ENCODE measurements at regions not wholly inside any gene's neighbourhood (a gene's known extent, or its start where the extent isn't known, plus 50 kb on each side); places are given as distances from the start of the nearest gene placed in this dataset.
"Not testable (repeated sequence)": the region's sequence is repeated elsewhere in the genome, so short reads cannot be mapped to it uniquely, and the experiment has no call there.

DNA sequence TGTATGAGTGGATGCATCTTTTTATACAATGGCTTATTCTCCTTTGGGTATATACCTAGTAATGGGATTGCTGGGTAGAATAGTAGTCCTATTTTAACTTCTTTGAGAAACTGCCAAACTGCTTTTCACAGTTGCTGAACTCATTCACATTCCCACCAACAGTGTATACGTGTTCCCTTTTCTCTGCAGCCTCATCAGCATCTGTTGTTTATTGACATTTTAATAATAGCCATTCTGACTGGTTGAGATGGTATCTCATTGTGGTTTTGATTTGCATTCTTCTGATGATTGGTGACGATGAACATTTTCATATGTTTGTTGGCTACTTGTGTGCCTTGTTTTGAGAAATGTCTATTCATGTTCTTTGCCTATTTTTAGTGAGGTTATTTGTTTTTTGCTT, 687.0 kb upstream of the EPHA5 start:
- no peak for DNase-seq

DNA sequence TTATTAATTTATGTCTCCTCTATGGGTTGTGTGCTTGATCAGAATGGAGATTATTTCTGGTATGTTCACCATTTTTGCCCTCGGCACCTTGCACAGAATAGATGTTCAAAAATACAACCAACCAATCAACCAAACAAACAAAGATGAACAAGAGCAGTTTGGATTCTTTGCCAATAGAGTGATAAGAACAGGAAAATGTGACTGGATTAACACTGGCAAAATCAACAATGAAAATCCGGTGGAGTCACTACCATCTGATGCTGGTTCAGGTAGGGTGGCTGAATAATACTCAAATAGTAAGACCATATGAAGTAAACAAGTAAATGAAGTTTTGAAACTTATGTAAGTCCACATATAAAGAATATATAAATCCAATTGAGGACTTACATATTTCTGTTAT, 685.0 kb upstream of the EPHA5 start:
- DNase-seq, result no peak

DNA sequence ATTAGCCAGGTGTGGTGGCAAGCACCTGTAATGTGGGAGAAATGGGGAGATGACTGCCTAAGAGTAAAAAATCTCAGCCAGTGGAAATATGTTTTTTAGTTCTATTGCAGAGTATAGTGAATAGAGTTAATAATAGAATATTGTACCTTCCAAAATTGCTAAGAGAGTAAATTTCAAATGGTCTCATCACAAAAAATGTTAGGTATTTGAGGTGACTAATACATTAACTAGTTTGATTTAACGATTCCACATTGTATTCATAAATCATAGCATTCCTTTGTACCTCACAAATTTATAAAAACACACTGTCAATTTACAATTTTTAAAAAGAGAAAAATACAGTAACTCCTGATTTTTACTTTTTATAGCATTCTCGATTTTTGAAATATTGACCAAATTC, 681.5 kb upstream of the EPHA5 start:
- no peak for DNase-seq

DNA sequence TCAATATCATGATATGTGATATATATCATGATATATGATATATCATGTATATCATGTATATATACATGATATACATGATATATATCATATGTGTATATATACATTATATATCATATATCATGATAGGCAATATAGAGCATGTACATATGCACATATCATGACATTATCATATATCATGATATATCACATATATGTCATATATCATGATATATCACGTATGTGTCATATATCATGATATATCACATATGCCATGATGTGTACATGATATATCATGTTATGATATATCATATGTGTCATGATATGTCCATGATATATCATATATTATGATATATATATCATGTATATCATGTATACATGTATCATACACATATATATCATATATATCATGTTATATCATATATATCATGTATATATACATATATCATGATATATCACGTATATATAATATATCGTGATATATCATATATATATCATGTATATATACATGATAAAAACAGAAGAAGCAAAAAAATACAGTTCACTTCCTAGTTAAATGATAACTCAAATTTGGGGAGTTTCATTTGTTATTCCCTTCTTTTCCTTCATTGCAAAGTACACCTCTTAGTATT, 670.1 kb upstream of the EPHA5 start:
- DNase-seq, result no peak

DNA sequence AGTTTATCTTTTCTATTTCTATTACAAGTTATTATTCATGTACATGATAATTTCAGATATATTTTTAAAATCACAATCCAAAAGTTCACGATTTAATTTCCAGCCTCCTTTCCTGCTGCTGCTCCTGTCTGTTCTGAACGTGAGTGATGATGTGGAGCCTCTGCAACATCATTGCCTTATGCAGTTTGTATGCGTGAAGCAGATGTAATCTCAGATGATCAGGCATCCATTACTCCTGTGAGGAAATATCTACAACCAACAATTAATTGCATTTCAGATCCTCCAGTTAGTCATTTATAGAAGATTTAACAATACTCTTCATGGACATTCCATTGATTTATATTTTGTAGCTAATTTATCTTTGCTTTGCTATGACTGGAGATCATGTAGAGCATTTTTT, 668.7 kb upstream of the EPHA5 start:
- no peak for DNase-seq

DNA sequence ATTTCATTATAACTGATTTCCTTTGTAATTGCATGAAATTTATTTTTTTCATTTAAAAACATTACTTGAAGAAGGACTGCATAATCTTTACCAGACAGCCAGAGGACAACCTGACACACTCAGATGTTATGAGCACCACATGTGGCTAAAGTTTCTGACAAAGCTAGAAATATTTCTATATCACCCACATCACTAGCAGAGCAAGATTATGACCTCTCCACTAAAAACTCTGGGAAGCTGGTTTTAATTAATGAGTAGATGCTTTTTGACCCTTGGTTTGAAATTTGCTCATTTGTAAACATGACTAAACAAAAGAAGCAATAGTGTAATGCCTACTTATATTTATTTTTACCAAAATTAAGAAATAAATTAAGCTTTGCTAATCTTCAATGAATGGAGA, 661.5 kb upstream of the EPHA5 start:
- DNase-seq, result no peak

DNA sequence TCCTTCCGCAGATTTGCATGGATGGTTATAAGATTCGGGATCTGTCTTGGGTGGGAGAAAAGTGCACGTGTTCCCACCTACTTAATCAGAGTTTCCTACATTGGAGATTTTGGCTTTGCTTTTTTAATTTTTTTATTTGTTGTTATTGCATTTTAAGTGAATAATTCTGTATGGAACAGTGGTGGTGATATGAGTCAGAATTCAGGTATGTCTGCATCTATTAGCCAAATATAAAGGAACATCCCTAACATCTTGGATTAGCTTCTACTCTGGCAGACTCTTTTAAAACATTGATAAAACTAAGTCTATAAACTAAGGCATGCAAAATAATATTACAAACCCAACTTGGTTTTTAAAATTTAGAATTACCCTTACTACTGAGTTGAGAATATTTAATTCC, 659.8 kb upstream of the EPHA5 start:
- no peak for DNase-seq

DNA sequence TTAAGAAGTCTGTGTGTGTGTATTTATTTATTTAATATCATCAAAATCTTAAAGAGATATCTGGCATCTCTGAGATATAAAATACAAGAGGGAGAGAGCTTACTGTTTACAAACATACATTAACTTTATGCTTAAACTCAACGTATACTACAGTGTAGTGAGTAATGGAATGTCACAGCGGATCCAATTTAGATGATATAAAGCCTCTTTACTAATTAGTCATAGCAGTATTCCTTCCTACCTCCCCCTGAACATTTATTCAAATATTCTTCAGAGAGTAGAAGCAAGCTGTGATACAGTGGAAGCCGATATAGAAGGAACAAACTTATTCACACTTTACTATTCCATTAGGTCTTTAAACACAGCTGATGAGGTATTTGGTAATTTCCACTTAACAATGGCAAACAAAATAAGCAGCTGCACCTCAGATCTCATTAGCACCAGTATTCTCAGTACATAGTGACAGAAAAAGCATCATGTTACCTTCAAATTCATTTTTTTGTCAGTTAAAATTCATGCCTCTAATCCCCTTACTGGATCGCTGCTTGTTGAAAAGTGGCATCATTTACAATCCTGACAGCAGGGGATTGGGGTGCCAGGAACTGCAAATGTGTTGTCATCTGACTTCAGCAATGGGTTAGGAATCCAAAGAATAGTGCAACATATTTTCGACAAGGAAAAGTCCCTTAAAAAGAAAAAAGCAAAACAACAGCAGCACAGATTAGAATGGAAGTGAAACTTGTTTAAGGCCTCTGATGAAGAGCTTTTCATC, 658.7 kb upstream of the EPHA5 start:
- DNase-seq, result no peak

DNA sequence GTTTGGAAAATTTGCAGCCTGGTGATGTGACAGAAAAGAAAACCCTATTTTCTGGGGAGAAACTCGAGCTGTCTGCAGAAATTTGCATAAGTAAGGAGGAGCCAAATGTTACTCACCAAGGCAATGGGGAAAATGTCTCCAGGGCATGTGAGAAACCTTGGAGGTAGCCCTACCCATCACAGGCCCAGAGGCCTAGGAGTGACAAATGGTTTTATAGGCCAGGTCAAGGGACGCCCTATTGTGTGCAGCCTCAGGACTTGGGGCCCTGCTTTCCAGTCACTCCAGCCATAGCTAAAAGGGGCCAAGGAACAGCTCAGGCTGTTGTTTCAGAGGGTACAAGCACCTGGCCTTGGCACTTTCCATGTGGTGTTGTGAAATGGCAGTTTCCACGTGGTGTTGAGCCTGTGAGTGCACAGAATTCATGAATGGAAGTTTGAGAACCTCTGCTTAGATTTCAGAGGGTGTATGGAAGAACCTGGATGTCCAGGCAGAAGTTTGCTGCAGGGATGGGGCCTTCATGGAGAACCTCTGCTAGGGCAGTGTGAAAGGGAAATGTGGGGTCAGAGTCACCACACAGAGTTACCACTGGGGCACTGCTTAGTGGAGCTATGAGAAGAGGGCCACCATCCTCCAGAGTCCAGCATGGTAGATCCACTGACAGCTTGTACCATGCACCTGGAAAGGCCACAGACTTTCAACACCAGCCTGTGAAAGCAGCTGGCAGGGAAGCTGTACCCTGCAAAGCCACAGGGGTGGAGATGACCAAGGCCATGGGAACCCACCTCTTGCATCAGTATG, 637.6 kb upstream of the EPHA5 start:
- DNase-seq, result no peak

DNA sequence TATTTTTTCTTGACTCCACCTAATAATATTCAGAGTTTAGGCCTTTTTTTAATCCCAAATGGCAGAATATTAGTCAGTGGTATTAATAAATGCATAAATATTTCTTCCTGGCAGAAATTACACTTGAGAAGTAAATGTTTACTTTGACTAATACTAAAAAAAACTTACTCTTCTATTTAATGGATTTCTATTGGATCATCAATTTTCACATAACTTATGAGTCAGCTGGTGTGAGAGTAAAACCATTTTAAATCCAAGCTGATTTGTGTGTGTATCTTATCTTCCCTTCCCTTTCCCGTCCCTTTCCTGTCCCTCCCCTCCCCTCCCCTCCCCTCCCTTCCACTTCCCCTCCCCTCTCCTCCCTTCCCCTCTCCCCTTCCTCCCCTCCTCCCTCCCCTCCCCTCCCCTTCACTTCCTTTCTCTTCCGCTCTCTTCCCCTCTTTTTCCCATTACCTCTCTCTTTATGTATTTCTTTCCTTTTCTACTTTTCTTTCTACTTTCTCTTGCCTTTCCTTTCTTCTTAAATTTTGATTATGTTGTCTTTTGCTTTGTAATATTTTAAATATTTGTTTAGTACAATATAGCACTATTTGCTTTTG, 630.1 kb upstream of the EPHA5 start:
- DNase-seq, result no peak

DNA sequence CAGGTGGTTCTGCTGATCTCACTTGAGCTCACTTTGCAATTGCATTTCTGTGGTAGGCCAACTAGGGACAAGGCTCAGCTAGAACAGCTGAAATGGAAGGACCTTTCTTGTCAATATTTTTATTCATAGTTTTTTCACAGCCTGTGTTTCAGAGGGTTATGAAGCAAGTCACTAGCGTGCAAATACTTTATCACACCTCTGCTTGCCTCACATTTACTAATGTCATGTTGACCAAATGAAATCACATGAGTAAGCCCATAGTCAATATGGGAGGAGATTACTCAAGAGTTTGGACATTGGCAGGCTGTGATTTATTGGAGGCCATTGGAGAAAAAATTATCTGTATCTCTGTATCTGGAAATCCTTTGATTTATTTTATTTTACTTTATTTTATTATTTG, 628.3 kb upstream of the EPHA5 start:
- no peak for DNase-seq

DNA sequence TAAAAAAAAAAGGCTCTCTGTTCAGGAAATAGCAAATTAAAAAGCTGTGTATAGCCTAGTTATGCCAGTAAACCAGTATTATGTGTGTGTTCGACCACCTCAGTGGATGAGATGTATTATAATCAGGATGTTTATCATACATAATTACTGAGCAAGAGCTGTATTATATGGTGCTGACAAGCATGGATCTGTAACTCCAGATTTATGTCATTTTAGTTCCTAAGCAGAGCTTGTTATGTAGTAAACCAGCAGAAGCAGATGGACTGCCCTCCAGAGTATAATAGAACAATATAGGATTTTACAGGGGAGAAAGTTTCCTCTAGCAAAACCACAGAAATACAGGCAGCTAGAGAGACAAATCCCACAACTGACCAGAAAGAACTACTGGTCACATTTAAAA, 627.4 kb upstream of the EPHA5 start:
- DNase-seq, result no peak

DNA sequence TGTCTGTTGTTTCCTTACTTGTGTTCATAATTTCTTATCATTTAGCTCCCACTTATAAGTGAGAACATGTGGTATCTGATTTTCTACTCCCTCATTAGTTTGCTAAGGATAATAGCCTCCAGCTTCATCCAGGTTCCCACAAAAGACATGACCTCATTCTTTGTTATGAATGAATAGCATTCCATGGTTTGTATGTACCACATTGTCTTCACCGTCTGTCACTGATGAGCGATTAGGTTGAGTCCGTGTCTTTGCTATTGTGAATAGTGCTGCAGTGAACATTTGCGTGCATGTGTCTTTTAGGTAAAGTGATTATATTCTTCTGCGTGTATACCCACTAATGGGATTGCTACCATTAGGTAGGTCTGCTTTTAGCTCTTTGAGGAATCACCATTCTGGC, 624.3 kb upstream of the EPHA5 start:
- no peak for DNase-seq

DNA sequence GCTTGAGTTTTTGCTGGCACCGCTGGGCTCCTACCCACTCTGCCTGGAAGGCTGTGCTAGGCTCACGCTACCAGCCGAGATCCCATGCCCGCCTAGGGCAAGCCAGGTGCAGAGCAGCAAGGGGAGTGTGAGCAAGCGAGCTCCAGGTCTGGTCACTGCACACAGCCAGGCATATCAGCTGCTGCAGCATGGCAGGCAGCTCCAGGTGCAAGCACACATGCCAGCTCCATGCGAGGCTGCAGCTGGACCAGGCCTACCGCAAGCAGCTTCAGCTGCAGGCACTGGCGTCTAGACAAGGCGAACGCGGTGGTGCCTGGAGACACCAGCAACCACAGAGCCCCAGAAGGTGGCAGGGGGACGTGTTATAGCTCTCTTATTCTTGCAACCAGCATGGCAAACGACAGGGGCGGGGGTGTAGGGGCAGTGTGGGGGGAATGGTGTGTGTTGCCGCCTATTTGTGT, 614.7 kb upstream of the EPHA5 start:
- DNase-seq, result no peak

DNA sequence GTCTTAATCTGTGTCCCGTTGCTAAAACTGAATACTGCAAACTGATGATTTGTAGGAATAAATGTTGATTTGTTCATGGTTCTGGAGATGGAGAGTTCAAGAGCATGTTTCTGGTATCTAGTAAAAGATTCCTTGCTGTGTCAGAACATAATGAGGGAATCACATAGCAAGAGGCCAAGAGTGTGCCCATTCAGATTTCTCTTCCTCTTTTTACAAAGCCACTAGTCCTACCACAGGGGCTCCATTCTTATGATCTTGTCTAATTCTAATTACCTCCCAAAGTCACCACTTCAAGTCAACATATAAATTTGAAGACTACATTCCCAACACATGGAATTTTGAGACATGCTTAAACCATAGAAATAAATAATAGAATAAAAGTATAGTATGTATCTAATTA, 608.8 kb upstream of the EPHA5 start:
- no peak for DNase-seq

DNA sequence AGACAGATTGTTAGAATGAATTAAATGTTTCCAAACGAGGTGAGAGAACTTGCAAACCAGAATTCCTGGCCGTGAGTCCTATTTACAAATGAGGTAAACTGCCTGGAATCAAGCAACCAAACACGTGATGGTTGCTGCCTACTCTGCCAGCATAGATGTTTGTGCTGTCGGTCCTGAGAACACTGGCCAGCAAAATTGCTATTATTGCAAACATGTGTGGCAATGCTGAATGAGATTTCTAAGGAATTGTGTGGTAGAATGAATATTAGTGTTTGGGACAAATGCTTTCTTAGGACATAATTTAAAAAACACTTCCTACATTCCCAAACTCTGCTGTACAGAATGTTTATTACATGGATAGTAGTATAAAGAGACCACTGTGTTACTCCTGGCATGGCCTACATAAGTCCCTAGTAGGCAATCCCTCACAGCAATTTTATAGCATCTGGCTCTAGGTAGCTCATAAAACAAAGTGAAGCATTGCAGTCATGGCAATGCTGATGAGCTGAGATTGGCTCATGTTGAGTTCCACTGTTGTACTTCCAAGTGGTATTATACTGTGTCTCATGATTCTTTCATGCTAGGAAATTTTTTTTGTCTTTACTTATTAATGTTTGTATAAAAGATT, 605.2 kb upstream of the EPHA5 start:
- no peak for DNase-seq

DNA sequence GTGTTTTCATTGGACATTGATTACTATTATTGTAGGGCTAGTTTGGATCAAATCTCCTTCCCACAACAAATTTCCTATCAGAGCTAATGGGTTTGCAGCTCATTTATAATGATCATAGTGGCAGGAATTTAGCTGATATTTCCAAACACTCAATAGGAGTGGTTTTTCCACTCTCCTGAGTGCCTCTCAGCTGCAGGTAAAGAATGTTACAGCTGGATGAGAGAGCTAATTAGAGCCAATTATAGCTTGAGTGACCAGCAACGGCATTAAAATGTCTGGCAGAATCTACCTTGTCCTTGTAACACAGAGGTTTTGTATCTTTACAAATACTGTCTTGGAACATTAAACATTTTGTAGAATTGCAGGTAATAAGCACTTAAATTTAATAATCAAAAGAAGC, 602.8 kb upstream of the EPHA5 start:
- peak; percentile 51 for DNase-seq

DNA sequence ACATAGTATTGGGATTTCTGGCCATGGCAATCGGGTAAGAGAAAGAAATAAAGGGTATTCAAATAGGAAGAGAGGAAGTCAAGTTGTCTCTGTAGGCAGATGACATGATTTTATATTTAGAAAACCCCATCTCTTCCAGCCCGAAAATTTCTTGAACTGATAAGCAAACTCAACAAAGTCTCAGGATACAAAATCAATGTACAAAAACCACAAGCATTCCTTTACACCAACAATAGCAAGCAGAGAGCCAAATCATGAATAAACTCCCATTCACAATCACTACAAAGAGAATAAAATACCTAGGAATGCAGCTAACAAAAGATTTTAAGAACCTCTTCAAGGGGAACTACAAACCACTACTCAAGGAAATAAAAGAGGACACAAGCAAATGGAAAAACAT, 600.1 kb upstream of the EPHA5 start:
- DNase-seq, result not testable (repeated sequence)

DNA sequence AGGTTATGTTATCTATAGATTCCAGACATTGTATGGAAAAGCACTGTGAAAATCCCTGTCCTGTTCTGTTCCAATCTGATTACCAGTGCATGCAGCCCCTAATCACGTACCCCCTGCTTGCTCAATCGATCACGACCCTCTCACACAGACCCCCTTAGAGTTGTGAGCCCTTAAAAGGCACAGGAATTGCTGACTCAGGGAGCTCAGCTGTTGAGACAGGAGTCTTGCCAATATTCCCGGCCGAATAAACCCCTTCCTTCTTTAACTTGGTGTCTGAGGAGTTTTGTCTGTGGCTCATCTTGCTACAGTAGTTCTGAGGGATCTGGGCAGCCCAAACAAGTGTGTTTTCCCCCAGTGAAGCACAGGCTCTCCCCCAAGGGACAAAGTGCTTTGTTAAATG, 596.3 kb upstream of the EPHA5 start:
- DNase-seq, result not testable (repeated sequence)

DNA sequence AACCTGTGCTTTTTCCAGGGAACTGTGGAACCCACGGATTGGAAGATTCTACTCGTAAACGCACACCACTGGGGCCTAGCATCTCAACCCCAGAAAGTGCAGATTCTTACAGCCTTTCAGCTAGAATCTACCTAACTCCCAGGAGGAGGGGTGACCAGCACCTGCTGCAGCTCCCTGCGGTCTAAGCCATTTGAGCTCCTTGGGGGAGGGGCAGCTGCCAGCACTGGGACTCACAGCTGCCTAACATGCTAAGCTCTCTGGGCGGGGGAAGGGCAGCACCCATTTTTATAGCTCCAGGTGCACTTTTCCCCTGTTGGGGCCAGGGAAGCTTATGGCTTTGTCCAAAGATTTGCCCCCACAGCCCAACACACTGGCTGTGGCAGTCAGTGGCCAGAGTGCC, 595.7 kb upstream of the EPHA5 start:
- DNase-seq, result no peak

DNA sequence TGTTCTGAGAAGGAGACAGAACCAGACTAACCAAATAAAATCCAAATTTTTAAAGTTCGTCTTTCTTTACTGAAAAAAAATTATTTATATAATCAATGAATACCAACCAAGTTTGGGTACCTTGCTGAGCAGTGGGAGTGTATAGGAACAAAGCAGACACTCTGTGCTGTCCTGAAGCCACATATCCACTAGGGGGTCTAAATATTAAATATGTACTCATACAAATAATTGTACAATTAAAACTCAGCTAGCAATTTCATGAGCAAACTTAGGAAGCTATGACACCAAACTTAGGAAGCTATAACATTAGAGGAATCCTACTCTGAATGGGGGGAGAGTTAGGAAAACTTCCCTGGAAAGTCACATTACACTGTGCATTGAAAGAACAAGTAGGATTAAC, 582.0 kb upstream of the EPHA5 start:
- no peak for DNase-seq

DNA sequence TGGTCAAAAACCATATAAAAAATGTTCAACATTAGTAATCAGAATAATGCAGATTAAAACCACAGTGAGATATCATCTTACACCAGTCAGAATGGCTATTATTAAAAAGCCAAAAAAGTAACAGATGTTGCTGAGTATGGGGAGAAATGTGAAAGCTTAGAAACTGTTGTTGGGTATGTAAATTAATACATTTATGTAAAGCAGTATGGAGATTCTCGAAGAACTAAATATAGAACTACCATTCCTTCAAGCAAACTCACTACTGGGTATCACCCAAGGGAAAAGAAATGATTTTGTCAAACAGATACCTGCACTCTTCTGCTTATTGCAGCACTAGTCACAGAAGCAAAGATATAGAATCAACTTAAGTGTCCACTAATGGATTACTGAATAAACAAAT, 576.4 kb upstream of the EPHA5 start:
- DNase-seq, result no peak

DNA sequence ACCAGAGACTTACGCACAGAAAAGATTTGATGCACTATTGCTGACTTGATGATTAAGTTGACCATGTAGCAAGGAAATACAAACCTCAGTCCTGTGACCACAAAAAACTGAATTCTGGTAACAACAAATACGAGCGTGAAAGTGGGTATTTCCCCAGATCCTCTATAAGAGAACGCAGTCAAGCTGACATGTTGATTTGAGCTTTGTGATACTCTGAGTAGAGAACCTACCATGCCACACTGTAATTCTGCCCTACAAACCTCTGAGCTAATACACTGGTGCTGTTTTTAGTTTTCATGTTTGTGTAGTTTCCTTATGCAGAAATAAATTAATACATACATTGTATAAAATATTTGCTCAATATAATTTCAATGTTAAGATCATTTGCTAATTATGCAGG, 565.6 kb upstream of the EPHA5 start:
- no peak for DNase-seq
